GM23338 (cell line): ENCODE measurements at regions not wholly inside any gene's neighbourhood (a gene's known extent, or its start where the extent isn't known, plus 50 kb on each side); places are given as distances from the start of the nearest gene placed in this dataset.

ENCODE experiments used
- ATAC-seq: fragments of 200-7000 bp; cut with Tn5 transposase; 3 replicates; pipeline ENCODE4 v1.9.1; 2020
- DNase-seq: peaks from one replicate; pipeline ENCODE4 v3.0.0-alpha.2; 2015; ENCODE audit warnings: low spot score
- H2AFZ ChIP-seq: fragments of 200-600 bp; sonication (generic); 2 replicates; pipeline ENCODE4 v1.8.0; 2016; ENCODE audit warnings: antibody characterized with exemption, mild to moderate bottlenecking, moderate library complexity
- H3F3A ChIP-seq: fragments of 200-600 bp; sonication (generic); replicated peaks from 2 replicates; pipeline ENCODE4 v1.8.0; 2017; ENCODE audit warnings: antibody characterized with exemption, mixed run types, low read depth
- H3K27ac ChIP-seq: fragments of 200-600 bp; sonication (generic); 2 replicates; pipeline ENCODE4 v1.6.1; 2016; ENCODE audit warnings: low read depth
- H3K27me3 ChIP-seq: fragments of 200-600 bp; sonication (generic); 2 replicates; pipeline ENCODE4 v1.8.0; 2016; ENCODE audit warnings: mild to moderate bottlenecking, mixed run types, moderate library complexity; ENCODE audit not compliant: insufficient read depth
- H3K36me3 ChIP-seq: fragments of 200-600 bp; sonication (generic); 2 replicates; pipeline ENCODE4 v1.8.0; 2016; ENCODE audit warnings: mild to moderate bottlenecking; ENCODE audit not compliant: insufficient read depth
- H3K4me1 ChIP-seq: fragments of 200-600 bp; sonication (generic); 2 replicates; pipeline ENCODE4 v1.8.0; 2016; ENCODE audit warnings: mild to moderate bottlenecking, moderate library complexity; ENCODE audit not compliant: insufficient read depth
- H3K4me2 ChIP-seq: fragments of 200-600 bp; sonication (generic); 2 replicates; pipeline ENCODE4 v1.7.1; 2017; ENCODE audit warnings: mixed run types
- H3K4me3 ChIP-seq: fragments of 200-600 bp; sonication (generic); 2 replicates; pipeline ENCODE4 v1.6.1; 2016; ENCODE audit warnings: mixed run types
- H3K79me2 ChIP-seq: fragments of 200-600 bp; sonication (generic); replicated peaks from 2 replicates; pipeline ENCODE4 v1.8.0; 2017; ENCODE audit warnings: mild to moderate bottlenecking; ENCODE audit not compliant: insufficient read depth
- H3K9me2 ChIP-seq: fragments of 200-600 bp; sonication (generic); 2 replicates; pipeline ENCODE4 v1.8.0; 2017; ENCODE audit not compliant: insufficient read depth
- H4K20me1 ChIP-seq: fragments of 200-600 bp; sonication (generic); replicated peaks from 2 replicates; pipeline ENCODE4 v1.8.0; 2017; ENCODE audit warnings: mild to moderate bottlenecking; ENCODE audit not compliant: insufficient read depth
- H3K27ac Mint-ChIP-seq: 2 replicates; pipeline ENCODE4 v1.8.0; 2020; ENCODE audit warnings: inconsistent platforms, mild to moderate bottlenecking, moderate library complexity, mixed read lengths
- H3K27me3 Mint-ChIP-seq: 3 replicates; pipeline ENCODE4 v1.8.0; 2022; ENCODE audit warnings: low read depth, mild to moderate bottlenecking, moderate library complexity, mixed read lengths, inconsistent platforms; ENCODE audit not compliant: insufficient read depth, poor library complexity
- H3K36me3 Mint-ChIP-seq: 3 replicates; pipeline ENCODE4 v1.8.0; 2021; ENCODE audit warnings: low read depth, mild to moderate bottlenecking, inconsistent platforms, moderate library complexity, mixed read lengths
- H3K4me1 Mint-ChIP-seq: 3 replicates; pipeline ENCODE4 v1.8.0; 2020; ENCODE audit warnings: mild to moderate bottlenecking, inconsistent platforms, mixed read lengths
- H3K4me3 Mint-ChIP-seq: 3 replicates; pipeline ENCODE4 v1.8.0; 2021; ENCODE audit warnings: moderate library complexity, mild to moderate bottlenecking, inconsistent platforms, mixed read lengths
- H3K9me3 Mint-ChIP-seq: 3 replicates; pipeline ENCODE4 v1.8.0; 2020; ENCODE audit warnings: moderate library complexity, mild to moderate bottlenecking, inconsistent platforms, mixed read lengths
- CREB1 ChIP-seq: fragments of 250-450 bp; sonication (Bioruptor Pico); IDR thresholded peaks from 2 replicates; pipeline ENCODE4 v1.5.0; 2020; ENCODE audit warnings: low read depth, mild to moderate bottlenecking, moderate library complexity
- JUNB ChIP-seq: IDR thresholded peaks from one replicate; pipeline ENCODE4 v1.6.1; 2016; ENCODE audit warnings: antibody characterized with exemption; ENCODE audit not compliant: unreplicated experiment
- NANOG ChIP-seq: IDR thresholded peaks from 2 replicates; pipeline ENCODE4 v1.6.1; 2016; ENCODE audit warnings: antibody characterized with exemption, borderline replicate concordance
- STAT1 ChIP-seq: IDR thresholded peaks from one replicate; pipeline ENCODE4 v1.6.1; 2016; ENCODE audit warnings: antibody characterized with exemption; ENCODE audit not compliant: unreplicated experiment
- ZNF331 ChIP-seq: fragments of 250-450 bp; sonication (Bioruptor Pico); IDR thresholded peaks from 2 replicates; pipeline ENCODE4 v1.5.0; 2020; ENCODE audit warnings: low read depth, mild to moderate bottlenecking, moderate library complexity
- TF ChIP-seq, protein P1 (sequence below): IDR thresholded peaks from 2 replicates; pipeline ENCODE4 v1.6.1; 2016; ENCODE audit warnings: antibody characterized with exemption
- TF ChIP-seq, protein P2 (sequence below): IDR thresholded peaks from one replicate; pipeline ENCODE4 v1.6.1; 2018; ENCODE audit warnings: antibody characterized with exemption; ENCODE audit not compliant: unreplicated experiment
- TF ChIP-seq, protein P3 (sequence below): fragments of 250-450 bp; sonication (Bioruptor Pico); IDR thresholded peaks from 2 replicates; pipeline ENCODE4 v1.5.0; 2020; ENCODE audit warnings: mild to moderate bottlenecking, moderate library complexity

DNA sequence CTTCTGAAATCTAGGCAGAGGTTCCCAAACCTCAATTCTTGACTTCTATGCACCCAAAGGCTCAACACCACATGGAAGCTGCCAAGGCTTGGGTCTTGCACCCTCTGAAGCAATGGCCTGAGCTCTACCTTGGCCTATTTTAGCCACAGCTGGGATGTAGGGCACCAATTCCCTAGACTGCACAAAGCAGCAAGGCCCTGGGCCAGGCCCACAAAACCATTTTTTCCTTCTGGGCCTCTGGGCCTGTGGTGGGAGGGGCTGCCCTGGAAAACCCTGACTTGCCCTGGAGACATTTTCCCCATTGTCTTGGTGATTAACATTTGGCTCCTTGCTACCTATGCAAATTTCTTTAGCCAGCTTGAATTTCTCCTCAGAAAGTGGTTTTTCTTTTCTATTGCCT, 315.2 kb downstream of the DCDC2C start:
- no peaks in the 10 kb centered on the region for H3K4me1 Mint-ChIP-seq
- H3K9me2 ChIP-seq: no peaks in the 10 kb centered on the region
- ATAC-seq (no peak), DNase-seq (no peak)
- H3K27ac Mint-ChIP-seq: no peak overlapping the region
- H3F3A ChIP-seq: no peaks in the 10 kb centered on the region
- H4K20me1 ChIP-seq: no peaks in the 10 kb centered on the region
- H3K27me3 Mint-ChIP-seq: peaks cover 4% of the 10 kb centered on the region
- no peak overlapping the region for H3K27ac ChIP-seq
- no peak overlapping the region for H3K4me3 ChIP-seq
- H3K79me2 ChIP-seq: no peaks in the 10 kb centered on the region
- TF ChIP-seq, protein P1, sequence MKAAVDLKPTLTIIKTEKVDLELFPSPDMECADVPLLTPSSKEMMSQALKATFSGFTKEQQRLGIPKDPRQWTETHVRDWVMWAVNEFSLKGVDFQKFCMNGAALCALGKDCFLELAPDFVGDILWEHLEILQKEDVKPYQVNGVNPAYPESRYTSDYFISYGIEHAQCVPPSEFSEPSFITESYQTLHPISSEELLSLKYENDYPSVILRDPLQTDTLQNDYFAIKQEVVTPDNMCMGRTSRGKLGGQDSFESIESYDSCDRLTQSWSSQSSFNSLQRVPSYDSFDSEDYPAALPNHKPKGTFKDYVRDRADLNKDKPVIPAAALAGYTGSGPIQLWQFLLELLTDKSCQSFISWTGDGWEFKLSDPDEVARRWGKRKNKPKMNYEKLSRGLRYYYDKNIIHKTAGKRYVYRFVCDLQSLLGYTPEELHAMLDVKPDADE: no peak
- TF ChIP-seq CREB1 (CRISPR knock-in tag) (no peak), NANOG (no peak), STAT1 (no peak), JUNB (no peak), ZNF331 (CRISPR knock-in tag) (no peak)
- TF ChIP-seq, protein P2, sequence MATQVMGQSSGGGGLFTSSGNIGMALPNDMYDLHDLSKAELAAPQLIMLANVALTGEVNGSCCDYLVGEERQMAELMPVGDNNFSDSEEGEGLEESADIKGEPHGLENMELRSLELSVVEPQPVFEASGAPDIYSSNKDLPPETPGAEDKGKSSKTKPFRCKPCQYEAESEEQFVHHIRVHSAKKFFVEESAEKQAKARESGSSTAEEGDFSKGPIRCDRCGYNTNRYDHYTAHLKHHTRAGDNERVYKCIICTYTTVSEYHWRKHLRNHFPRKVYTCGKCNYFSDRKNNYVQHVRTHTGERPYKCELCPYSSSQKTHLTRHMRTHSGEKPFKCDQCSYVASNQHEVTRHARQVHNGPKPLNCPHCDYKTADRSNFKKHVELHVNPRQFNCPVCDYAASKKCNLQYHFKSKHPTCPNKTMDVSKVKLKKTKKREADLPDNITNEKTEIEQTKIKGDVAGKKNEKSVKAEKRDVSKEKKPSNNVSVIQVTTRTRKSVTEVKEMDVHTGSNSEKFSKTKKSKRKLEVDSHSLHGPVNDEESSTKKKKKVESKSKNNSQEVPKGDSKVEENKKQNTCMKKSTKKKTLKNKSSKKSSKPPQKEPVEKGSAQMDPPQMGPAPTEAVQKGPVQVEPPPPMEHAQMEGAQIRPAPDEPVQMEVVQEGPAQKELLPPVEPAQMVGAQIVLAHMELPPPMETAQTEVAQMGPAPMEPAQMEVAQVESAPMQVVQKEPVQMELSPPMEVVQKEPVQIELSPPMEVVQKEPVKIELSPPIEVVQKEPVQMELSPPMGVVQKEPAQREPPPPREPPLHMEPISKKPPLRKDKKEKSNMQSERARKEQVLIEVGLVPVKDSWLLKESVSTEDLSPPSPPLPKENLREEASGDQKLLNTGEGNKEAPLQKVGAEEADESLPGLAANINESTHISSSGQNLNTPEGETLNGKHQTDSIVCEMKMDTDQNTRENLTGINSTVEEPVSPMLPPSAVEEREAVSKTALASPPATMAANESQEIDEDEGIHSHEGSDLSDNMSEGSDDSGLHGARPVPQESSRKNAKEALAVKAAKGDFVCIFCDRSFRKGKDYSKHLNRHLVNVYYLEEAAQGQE: no peak
- TF ChIP-seq, protein P3, sequence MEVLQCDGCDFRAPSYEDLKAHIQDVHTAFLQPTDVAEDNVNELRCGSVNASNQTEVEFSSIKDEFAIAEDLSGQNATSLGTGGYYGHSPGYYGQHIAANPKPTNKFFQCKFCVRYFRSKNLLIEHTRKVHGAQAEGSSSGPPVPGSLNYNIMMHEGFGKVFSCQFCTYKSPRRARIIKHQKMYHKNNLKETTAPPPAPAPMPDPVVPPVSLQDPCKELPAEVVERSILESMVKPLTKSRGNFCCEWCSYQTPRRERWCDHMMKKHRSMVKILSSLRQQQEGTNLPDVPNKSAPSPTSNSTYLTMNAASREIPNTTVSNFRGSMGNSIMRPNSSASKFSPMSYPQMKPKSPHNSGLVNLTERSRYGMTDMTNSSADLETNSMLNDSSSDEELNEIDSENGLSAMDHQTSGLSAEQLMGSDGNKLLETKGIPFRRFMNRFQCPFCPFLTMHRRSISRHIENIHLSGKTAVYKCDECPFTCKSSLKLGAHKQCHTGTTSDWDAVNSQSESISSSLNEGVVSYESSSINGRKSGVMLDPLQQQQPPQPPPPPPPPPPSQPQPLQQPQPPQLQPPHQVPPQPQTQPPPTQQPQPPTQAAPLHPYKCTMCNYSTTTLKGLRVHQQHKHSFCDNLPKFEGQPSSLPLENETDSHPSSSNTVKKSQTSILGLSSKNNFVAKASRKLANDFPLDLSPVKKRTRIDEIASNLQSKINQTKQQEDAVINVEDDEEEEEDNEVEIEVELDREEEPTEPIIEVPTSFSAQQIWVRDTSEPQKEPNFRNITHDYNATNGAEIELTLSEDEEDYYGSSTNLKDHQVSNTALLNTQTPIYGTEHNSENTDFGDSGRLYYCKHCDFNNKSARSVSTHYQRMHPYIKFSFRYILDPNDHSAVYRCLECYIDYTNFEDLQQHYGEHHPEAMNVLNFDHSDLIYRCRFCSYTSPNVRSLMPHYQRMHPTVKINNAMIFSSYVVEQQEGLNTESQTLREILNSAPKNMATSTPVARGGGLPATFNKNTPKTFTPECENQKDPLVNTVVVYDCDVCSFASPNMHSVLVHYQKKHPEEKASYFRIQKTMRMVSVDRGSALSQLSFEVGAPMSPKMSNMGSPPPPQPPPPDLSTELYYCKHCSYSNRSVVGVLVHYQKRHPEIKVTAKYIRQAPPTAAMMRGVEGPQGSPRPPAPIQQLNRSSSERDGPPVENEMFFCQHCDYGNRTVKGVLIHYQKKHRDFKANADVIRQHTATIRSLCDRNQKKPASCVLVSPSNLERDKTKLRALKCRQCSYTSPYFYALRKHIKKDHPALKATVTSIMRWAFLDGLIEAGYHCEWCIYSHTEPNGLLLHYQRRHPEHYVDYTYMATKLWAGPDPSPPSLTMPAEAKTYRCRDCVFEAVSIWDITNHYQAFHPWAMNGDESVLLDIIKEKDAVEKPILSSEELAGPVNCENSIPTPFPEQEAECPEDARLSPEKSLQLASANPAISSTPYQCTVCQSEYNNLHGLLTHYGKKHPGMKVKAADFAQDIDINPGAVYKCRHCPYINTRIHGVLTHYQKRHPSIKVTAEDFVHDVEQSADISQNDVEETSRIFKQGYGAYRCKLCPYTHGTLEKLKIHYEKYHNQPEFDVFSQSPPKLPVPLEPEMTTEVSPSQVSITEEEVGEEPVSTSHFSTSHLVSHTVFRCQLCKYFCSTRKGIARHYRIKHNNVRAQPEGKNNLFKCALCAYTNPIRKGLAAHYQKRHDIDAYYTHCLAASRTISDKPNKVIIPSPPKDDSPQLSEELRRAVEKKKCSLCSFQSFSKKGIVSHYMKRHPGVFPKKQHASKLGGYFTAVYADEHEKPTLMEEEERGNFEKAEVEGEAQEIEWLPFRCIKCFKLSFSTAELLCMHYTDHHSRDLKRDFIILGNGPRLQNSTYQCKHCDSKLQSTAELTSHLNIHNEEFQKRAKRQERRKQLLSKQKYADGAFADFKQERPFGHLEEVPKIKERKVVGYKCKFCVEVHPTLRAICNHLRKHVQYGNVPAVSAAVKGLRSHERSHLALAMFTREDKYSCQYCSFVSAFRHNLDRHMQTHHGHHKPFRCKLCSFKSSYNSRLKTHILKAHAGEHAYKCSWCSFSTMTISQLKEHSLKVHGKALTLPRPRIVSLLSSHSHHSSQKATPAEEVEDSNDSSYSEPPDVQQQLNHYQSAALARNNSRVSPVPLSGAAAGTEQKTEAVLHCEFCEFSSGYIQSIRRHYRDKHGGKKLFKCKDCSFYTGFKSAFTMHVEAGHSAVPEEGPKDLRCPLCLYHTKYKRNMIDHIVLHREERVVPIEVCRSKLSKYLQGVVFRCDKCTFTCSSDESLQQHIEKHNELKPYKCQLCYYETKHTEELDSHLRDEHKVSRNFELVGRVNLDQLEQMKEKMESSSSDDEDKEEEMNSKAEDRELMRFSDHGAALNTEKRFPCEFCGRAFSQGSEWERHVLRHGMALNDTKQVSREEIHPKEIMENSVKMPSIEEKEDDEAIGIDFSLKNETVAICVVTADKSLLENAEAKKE (CRISPR knock-in tag): no peak
- H3K4me2 ChIP-seq: no peak overlapping the region
- 0 out of 2 replicates have a peak, but pooled peaks cover 4% of the 10 kb centered on the region for H3K36me3 ChIP-seq
- H3K4me3 Mint-ChIP-seq: no peak overlapping the region
- no peaks in the 10 kb centered on the region for H3K4me1 ChIP-seq
- no peak overlapping the region for H2AFZ ChIP-seq
- H3K9me3 Mint-ChIP-seq: peaks cover 94% of the 10 kb centered on the region
- H3K27me3 ChIP-seq: no peaks in the 10 kb centered on the region
- peaks cover 47% of the 10 kb centered on the region for H3K36me3 Mint-ChIP-seq
